Loucy (cell line): ENCODE measurements at regions not wholly inside any gene's neighbourhood (a gene's known extent, or its start where the extent isn't known, plus 50 kb on each side); places are given as distances from the start of the nearest gene placed in this dataset.

Experiments
- H2AFZ ChIP-seq: fragments of 200-600 bp; sonication (generic); 2 replicates; pipeline ENCODE4 v1.6.0; 2016; ENCODE audit warnings: antibody characterized with exemption, mild to moderate bottlenecking, low read length, moderate library complexity
- H3F3A ChIP-seq: fragments of 200-600 bp; 2 replicates; pipeline ENCODE4 v1.6.0; 2016; ENCODE audit warnings: antibody characterized with exemption, low read depth, mild to moderate bottlenecking
- H3K27me3 ChIP-seq: fragments of 200-600 bp; sonication (generic); 2 replicates; pipeline ENCODE4 v1.6.1; 2014; ENCODE audit warnings: low read length, mild to moderate bottlenecking; ENCODE audit not compliant: insufficient read depth, poor library complexity, severe bottlenecking
- H3K36me3 ChIP-seq: fragments of 200-600 bp; sonication (generic); 2 replicates; pipeline ENCODE4 v1.6.1; 2016; ENCODE audit warnings: low read length; ENCODE audit not compliant: insufficient read depth
- H3K4me1 ChIP-seq: fragments of 200-600 bp; sonication (generic); 2 replicates; pipeline ENCODE4 v1.5.1; 2014; ENCODE audit warnings: low read length, mild to moderate bottlenecking; ENCODE audit not compliant: insufficient read depth, poor library complexity, severe bottlenecking
- H3K4me2 ChIP-seq: fragments of 200-600 bp; sonication (generic); 2 replicates; pipeline ENCODE4 v1.6.0; 2014; ENCODE audit warnings: antibody characterized with exemption, low read length, low read depth, mild to moderate bottlenecking; ENCODE audit not compliant: poor library complexity, severe bottlenecking
- H3K4me3 ChIP-seq: fragments of 200-600 bp; sonication (generic); 2 replicates; pipeline ENCODE4 v1.5.1; 2014; ENCODE audit warnings: low read length, mild to moderate bottlenecking, mixed read lengths; ENCODE audit not compliant: poor library complexity, severe bottlenecking
- H3K79me2 ChIP-seq: fragments of 200-600 bp; sonication (generic); 2 replicates; pipeline ENCODE4 v1.6.1; 2014; ENCODE audit warnings: low read length; ENCODE audit not compliant: insufficient read depth
- H3K9ac ChIP-seq: fragments of 200-600 bp; sonication (generic); 2 replicates; pipeline ENCODE4 v1.6.0; 2014; ENCODE audit warnings: mild to moderate bottlenecking, low read depth, low read length, moderate library complexity; ENCODE audit not compliant: poor library complexity, severe bottlenecking
- H3K9me2 ChIP-seq: fragments of 200-600 bp; sonication (generic); replicated peaks from 2 replicates; pipeline ENCODE4 v1.6.1; 2016; ENCODE audit warnings: low read depth, low read length, mixed read lengths
- H3K9me3 ChIP-seq: fragments of 200-600 bp; sonication (generic); 2 replicates; pipeline ENCODE4 v1.6.1; 2014; ENCODE audit warnings: mild to moderate bottlenecking, antibody characterized with exemption, low read length, low read depth; ENCODE audit not compliant: insufficient read depth
- H4K20me1 ChIP-seq: fragments of 200-600 bp; sonication (generic); 2 replicates; pipeline ENCODE4 v1.6.0; 2014; ENCODE audit warnings: antibody characterized with exemption, low read length, mild to moderate bottlenecking; ENCODE audit not compliant: insufficient read depth, poor library complexity, severe bottlenecking
- CTCF ChIP-seq: fragments of 200-600 bp; sonication (generic); conservative IDR thresholded peaks from 2 replicates; pipeline ENCODE4 v1.5.1; 2014; ENCODE audit warnings: mild to moderate bottlenecking, antibody characterized with exemption, low read length
- EZH2phosphoT487 ChIP-seq: fragments of 200-600 bp; IDR thresholded peaks from 2 replicates; pipeline ENCODE4 v1.6.1; 2018; ENCODE audit warnings: antibody characterized with exemption, mild to moderate bottlenecking, moderate library complexity, borderline replicate concordance

DNA sequence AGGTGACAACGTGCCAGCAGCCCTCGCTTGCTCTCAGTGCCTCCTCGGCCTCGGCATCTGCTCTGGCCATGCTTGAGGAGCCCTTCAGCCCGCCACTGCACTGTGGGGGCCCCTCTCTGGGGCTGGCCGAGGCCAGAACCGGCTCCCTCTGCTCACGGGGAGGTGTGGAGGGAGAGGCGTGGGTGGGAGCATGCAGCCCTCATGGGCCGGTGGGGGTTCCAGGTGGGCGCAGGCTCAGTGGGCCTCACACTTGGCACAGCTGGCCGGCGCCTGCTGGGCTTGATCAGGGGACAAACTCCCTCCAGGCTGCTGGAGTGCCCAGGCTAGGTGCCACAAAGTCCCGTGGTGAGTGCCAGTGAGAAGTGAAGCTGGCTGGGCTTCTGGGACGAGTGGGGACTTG, 566.6 kb upstream of the ID4 start:
- Histone ChIP-seq H3K4me2 (no peak overlapping the region), H2AFZ (no peak overlapping the region), H3K27me3 (no peaks in the 10 kb centered on the region), H3K9me3 (peaks cover 7% of the 10 kb centered on the region; the same call in 1 of the 2 replicates), H3K4me3 (no peak overlapping the region), H3K36me3 (no peaks in the 10 kb centered on the region), H3K4me1 (no peaks in the 10 kb centered on the region), H3K79me2 (no peaks in the 10 kb centered on the region), H4K20me1 (no peaks in the 10 kb centered on the region), H3K9me2 (no peaks in the 10 kb centered on the region), H3K9ac (no peak overlapping the region), H3F3A (no peaks in the 10 kb centered on the region)
- TF ChIP-seq EZH2phosphoT487 (no peak), CTCF (no peak)

DNA sequence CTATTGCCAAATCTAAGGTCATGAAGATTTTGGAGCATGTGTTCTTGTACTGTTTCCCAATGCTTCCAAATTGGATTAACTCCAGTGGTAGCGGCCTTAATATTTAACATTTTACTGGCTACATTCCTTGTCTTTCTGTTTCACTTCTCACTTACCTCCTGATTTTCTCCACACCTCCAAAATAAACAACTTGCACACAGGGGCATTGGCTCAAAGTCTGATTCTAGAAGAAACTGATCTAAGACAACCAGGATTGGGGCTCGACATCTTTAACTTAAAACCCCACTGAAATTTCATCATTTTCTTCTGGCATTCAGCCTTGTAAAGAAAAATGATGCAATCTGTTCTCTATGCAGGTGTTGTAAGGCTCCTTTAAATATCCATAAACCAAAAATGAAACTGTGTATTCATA, 557.9 kb upstream of the ID4 start:
- H3K4me2 ChIP-seq = no peak overlapping the region
- no peaks in the 10 kb centered on the region for H3K79me2 ChIP-seq
- no peaks in the 10 kb centered on the region for H3K4me1 ChIP-seq
- H3K27me3 ChIP-seq = no peaks in the 10 kb centered on the region
- H3K9ac ChIP-seq = no peak overlapping the region
- no peaks in the 10 kb centered on the region for H3F3A ChIP-seq
- no peaks in the 10 kb centered on the region for H3K36me3 ChIP-seq
- H3K9me2 ChIP-seq = no peaks in the 10 kb centered on the region; the same call in 1 of the 2 replicates
- no peaks in the 10 kb centered on the region for H4K20me1 ChIP-seq
- H3K9me3 ChIP-seq = no peaks in the 10 kb centered on the region
- TF ChIP-seq EZH2phosphoT487 (no peak), CTCF (no peak)
- no peak overlapping the region for H2AFZ ChIP-seq
- H3K4me3 ChIP-seq = no peak overlapping the region

- H3K4me1 ChIP-seq = no peaks in the 10 kb centered on the region
These were observed 549.2 kb upstream of the ID4 start for GRCh38 chr6:19287928-19288327.

More at GRCh38 chr6:19287928-19288327, 549.2 kb upstream of the ID4 start:
- Histone ChIP-seq H3K4me3 (no peak overlapping the region), H3K27me3 (no peaks in the 10 kb centered on the region), H4K20me1 (no peaks in the 10 kb centered on the region), H3F3A (no peaks in the 10 kb centered on the region), H2AFZ (no peak overlapping the region), H3K9me2 (no peaks in the 10 kb centered on the region), H3K79me2 (no peaks in the 10 kb centered on the region), H3K4me2 (no peak overlapping the region), H3K36me3 (no peaks in the 10 kb centered on the region), H3K9me3 (no peaks in the 10 kb centered on the region), H3K9ac (no peak overlapping the region)
- TF ChIP-seq CTCF (no peak), EZH2phosphoT487 (no peak)
